ENCODE measurements at regions not wholly inside any gene's neighbourhood (a gene's known extent, or its start where the extent isn't known, plus 50 kb on each side); places are given as distances from the start of the nearest gene placed in this dataset.

DNA sequence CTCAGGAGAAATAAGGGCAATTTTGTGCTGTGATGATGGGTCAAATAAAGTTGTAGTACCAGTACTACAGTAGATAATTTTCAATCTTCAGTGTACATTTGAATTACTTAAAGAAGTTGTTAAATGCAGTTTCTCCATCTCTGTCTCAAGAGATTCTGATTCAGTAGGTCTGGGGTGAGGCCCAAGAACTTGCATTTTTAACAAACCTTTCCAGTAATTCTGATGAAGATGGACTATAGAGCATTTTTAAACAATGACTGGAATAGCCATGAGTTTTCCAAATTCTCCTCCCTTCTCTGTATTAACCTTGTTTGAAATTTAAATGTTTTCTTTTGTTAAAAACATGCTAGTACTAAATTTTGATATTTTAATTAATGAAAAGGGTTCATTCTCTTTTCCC lies 127.0 kb upstream of the CD96 start:
- ATAC-seq = no peak
- TF ChIP-seq, protein P1, sequence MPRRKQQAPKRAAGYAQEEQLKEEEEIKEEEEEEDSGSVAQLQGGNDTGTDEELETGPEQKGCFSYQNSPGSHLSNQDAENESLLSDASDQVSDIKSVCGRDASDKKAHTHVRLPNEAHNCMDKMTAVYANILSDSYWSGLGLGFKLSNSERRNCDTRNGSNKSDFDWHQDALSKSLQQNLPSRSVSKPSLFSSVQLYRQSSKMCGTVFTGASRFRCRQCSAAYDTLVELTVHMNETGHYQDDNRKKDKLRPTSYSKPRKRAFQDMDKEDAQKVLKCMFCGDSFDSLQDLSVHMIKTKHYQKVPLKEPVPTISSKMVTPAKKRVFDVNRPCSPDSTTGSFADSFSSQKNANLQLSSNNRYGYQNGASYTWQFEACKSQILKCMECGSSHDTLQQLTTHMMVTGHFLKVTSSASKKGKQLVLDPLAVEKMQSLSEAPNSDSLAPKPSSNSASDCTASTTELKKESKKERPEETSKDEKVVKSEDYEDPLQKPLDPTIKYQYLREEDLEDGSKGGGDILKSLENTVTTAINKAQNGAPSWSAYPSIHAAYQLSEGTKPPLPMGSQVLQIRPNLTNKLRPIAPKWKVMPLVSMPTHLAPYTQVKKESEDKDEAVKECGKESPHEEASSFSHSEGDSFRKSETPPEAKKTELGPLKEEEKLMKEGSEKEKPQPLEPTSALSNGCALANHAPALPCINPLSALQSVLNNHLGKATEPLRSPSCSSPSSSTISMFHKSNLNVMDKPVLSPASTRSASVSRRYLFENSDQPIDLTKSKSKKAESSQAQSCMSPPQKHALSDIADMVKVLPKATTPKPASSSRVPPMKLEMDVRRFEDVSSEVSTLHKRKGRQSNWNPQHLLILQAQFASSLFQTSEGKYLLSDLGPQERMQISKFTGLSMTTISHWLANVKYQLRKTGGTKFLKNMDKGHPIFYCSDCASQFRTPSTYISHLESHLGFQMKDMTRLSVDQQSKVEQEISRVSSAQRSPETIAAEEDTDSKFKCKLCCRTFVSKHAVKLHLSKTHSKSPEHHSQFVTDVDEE (CRISPR knock-in tag; IDR thresholded peaks at IDR 0.05) = no peak
- TF ChIP-seq, protein P2, sequence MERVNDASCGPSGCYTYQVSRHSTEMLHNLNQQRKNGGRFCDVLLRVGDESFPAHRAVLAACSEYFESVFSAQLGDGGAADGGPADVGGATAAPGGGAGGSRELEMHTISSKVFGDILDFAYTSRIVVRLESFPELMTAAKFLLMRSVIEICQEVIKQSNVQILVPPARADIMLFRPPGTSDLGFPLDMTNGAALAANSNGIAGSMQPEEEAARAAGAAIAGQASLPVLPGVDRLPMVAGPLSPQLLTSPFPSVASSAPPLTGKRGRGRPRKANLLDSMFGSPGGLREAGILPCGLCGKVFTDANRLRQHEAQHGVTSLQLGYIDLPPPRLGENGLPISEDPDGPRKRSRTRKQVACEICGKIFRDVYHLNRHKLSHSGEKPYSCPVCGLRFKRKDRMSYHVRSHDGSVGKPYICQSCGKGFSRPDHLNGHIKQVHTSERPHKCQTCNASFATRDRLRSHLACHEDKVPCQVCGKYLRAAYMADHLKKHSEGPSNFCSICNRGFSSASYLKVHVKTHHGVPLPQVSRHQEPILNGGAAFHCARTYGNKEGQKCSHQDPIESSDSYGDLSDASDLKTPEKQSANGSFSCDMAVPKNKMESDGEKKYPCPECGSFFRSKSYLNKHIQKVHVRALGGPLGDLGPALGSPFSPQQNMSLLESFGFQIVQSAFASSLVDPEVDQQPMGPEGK (CRISPR knock-in tag; IDR thresholded peaks at IDR 0.05; ENCODE audit: borderline replicate concordance) = no peak
- TF ChIP-seq GLIS3 (CRISPR knock-in tag; IDR thresholded peaks at IDR 0.05) = no peak
- no peak for TF ChIP-seq ESRRG (CRISPR knock-in tag; IDR thresholded peaks at IDR 0.05)
- TF ChIP-seq, protein P3, sequence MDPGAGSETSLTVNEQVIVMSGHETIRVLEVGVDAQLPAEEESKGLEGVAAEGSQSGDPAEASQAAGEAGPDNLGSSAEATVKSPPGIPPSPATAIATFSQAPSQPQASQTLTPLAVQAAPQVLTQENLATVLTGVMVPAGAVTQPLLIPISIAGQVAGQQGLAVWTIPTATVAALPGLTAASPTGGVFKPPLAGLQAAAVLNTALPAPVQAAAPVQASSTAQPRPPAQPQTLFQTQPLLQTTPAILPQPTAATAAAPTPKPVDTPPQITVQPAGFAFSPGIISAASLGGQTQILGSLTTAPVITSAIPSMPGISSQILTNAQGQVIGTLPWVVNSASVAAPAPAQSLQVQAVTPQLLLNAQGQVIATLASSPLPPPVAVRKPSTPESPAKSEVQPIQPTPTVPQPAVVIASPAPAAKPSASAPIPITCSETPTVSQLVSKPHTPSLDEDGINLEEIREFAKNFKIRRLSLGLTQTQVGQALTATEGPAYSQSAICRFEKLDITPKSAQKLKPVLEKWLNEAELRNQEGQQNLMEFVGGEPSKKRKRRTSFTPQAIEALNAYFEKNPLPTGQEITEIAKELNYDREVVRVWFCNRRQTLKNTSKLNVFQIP (CRISPR knock-in tag; IDR thresholded peaks at IDR 0.05; ENCODE audit: borderline replicate concordance, low read depth) = no peak
- no peak for TF ChIP-seq ARNTL (CRISPR knock-in tag; IDR thresholded peaks at IDR 0.05; ENCODE audit: borderline replicate concordance, low read depth)
- TF ChIP-seq PPARA (CRISPR knock-in tag; IDR thresholded peaks at IDR 0.05; ENCODE audit: borderline replicate concordance) = no peak
- no peak for TF ChIP-seq CSDC2 (CRISPR knock-in tag; IDR thresholded peaks at IDR 0.05)
- TF ChIP-seq ZNF565 (CRISPR knock-in tag; conservative IDR thresholded peaks at IDR 0.05; ENCODE audit: low read depth) = no peak
- no peak for TF ChIP-seq OSR1 (CRISPR knock-in tag; IDR thresholded peaks at IDR 0.05)
- TF ChIP-seq, protein P4, sequence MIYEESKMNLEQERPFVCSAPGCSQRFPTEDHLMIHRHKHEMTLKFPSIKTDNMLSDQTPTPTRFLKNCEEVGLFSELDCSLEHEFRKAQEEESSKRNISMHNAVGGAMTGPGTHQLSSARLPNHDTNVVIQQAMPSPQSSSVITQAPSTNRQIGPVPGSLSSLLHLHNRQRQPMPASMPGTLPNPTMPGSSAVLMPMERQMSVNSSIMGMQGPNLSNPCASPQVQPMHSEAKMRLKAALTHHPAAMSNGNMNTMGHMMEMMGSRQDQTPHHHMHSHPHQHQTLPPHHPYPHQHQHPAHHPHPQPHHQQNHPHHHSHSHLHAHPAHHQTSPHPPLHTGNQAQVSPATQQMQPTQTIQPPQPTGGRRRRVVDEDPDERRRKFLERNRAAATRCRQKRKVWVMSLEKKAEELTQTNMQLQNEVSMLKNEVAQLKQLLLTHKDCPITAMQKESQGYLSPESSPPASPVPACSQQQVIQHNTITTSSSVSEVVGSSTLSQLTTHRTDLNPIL (CRISPR knock-in tag; IDR thresholded peaks at IDR 0.05; ENCODE audit: low read depth) = no peak
- TF ChIP-seq ZFP30 (CRISPR knock-in tag; IDR thresholded peaks at IDR 0.05) = no peak
- no peak for TF ChIP-seq ISL1 (CRISPR knock-in tag; IDR thresholded peaks at IDR 0.05)

DNA sequence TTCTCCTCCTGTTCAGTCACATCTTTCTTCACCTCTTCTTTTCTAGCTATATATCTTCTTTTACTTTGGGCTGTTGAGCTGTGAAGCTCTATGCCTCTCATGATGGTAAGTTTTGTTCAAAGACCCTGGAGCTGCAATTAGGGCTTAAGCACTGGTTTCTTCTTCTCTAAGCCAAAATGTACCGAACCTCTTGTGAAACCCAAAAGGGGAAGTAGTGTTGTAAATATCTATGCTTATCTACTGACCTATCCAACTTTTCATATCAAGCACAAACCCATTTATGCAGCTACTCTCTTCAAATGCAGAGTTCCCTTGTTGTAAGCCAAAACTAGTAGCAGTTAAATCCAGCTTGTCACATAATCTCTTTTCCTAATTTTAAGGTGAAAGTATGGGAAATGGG lies 123.6 kb upstream of the CD96 start:
- TF ChIP-seq ZNF70 (CRISPR knock-in tag; IDR thresholded peaks at IDR 0.05) = no peak
- no peak for TF ChIP-seq ZNF565 (CRISPR knock-in tag; conservative IDR thresholded peaks at IDR 0.05; ENCODE audit: low read depth)
- no peak for TF ChIP-seq BACH2 (CRISPR knock-in tag; IDR thresholded peaks at IDR 0.05; ENCODE audit: borderline replicate concordance)
- no peak for TF ChIP-seq CSDC2 (CRISPR knock-in tag; IDR thresholded peaks at IDR 0.05)
- no peak for TF ChIP-seq ISL1 (CRISPR knock-in tag; IDR thresholded peaks at IDR 0.05)
- no peak for TF ChIP-seq SNAI2 (CRISPR knock-in tag; IDR thresholded peaks at IDR 0.05)
- TF ChIP-seq, protein P2 (CRISPR knock-in tag; IDR thresholded peaks at IDR 0.05; ENCODE audit: borderline replicate concordance) = no peak
- no peak for ATAC-seq

DNA sequence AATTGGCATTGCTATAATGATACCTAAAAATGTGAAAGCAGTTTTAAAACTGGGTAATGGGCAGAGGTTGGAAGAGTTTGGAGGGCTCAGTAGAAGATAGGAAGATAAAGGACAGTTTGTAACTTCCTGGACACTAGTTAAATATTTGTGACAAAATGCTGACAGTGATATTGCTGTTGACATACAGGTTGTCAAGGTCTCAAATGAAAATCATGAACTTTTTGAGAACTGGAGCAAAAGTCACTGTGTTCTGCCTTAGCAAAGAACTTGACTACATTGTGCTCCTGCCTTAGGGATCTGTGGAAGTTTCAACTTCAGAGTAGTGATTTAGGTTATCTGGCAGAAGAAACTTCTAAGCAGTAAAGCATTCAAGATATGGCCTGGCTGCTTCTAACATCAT lies 113.7 kb upstream of the CD96 start:
- no peak for ATAC-seq
- TF ChIP-seq, protein P4 (CRISPR knock-in tag; IDR thresholded peaks at IDR 0.05; ENCODE audit: low read depth) = no peak
- TF ChIP-seq ISL1 (CRISPR knock-in tag; IDR thresholded peaks at IDR 0.05) = no peak
- no peak for TF ChIP-seq SNAI2 (CRISPR knock-in tag; IDR thresholded peaks at IDR 0.05)
- no peak for TF ChIP-seq ARNTL (CRISPR knock-in tag; IDR thresholded peaks at IDR 0.05; ENCODE audit: borderline replicate concordance, low read depth)
- TF ChIP-seq GLIS3 (CRISPR knock-in tag; IDR thresholded peaks at IDR 0.05) = no peak
- TF ChIP-seq ESRRG (CRISPR knock-in tag; IDR thresholded peaks at IDR 0.05) = no peak
- TF ChIP-seq BACH2 (CRISPR knock-in tag; IDR thresholded peaks at IDR 0.05; ENCODE audit: borderline replicate concordance) = no peak
- no peak for TF ChIP-seq OSR1 (CRISPR knock-in tag; IDR thresholded peaks at IDR 0.05)
- TF ChIP-seq, protein P1 (CRISPR knock-in tag; IDR thresholded peaks at IDR 0.05) = no peak
- TF ChIP-seq ZNF565 (CRISPR knock-in tag; conservative IDR thresholded peaks at IDR 0.05; ENCODE audit: low read depth) = no peak
- no peak for TF ChIP-seq ZFP3 (CRISPR knock-in tag; IDR thresholded peaks at IDR 0.05)
- TF ChIP-seq RARB (CRISPR knock-in tag; IDR thresholded peaks at IDR 0.05) = no peak
- no peak for TF ChIP-seq ZFP30 (CRISPR knock-in tag; IDR thresholded peaks at IDR 0.05)
- no peak for TF ChIP-seq ZNF70 (CRISPR knock-in tag; IDR thresholded peaks at IDR 0.05)
- no peak for TF ChIP-seq TCF4 (CRISPR knock-in tag; IDR thresholded peaks at IDR 0.05; ENCODE audit: borderline replicate concordance)
- TF ChIP-seq, protein P2 (CRISPR knock-in tag; IDR thresholded peaks at IDR 0.05; ENCODE audit: borderline replicate concordance) = no peak
- no peak for TF ChIP-seq CSDC2 (CRISPR knock-in tag; IDR thresholded peaks at IDR 0.05)
